ENCODE measurements at regions not wholly inside any gene's neighbourhood (a gene's known extent, or its start where the extent isn't known, plus 50 kb on each side); places are given as distances from the start of the nearest gene placed in this dataset.

- Histone ChIP-seq H3K4me3 (no peak overlapping the region), H3K4me2 (no peak overlapping the region), H3K9me3 (no peaks in the 10 kb centered on the region), H3K4me1 (no peaks in the 10 kb centered on the region), H3K27ac (no peak overlapping the region)
- ATAC-seq (no peak), DNase-seq (ENCODE audit: low read depth in 1 of 2, low spot score in 1 of 2) (no peak), FAIRE-seq (no peak)
- ChIA-PET POLR2A (no interaction called here), CTCF (interaction anchor here (0.7 kb wide), 1 partner anchor 9 kb away, joined by 3 read pairs; no protein-coding TSS in a partner anchor)
- 42% methylated on average over 3 of the region's 3 CpGs for WGBS (ENCODE audit: missing lambda C conversion rate)
- no peak for TF ChIP-seq RNF2 (IDR thresholded peaks at IDR 0.05; ENCODE audit: borderline replicate concordance, low read depth)
- no peak for TF ChIP-seq NR3C1 (IDR thresholded peaks at IDR 0.05)
- no peak for TF ChIP-seq CHD4 (IDR thresholded peaks at IDR 0.05; ENCODE audit: borderline replicate concordance)
- TF ChIP-seq PBX3 (IDR thresholded peaks at IDR 0.05) = no peak
- no peak for TF ChIP-seq ZFP36 (IDR thresholded peaks at IDR 0.05; ENCODE audit: borderline replicate concordance, partially characterized antibody)
- TF ChIP-seq FOXS1 (CRISPR knock-in tag; IDR thresholded peaks at IDR 0.05) = no peak
- TF ChIP-seq MYC (IDR thresholded peaks at IDR 0.05; ENCODE audit: borderline replicate concordance, low read length) = no peak
- no peak for TF ChIP-seq POLR2AphosphoS2 (conservative IDR thresholded peaks at IDR 0.05; ENCODE audit: low read length)
- TF ChIP-seq ZNF302 (CRISPR knock-in tag; IDR thresholded peaks at IDR 0.05) = no peak
- no peak for TF ChIP-seq NPAS2 (CRISPR knock-in tag; IDR thresholded peaks at IDR 0.05; ENCODE audit: borderline replicate concordance)
- TF ChIP-seq NFE2L2 (conservative IDR thresholded peaks at IDR 0.05; ENCODE audit: low read length) = no peak
- TF ChIP-seq CTCF (IDR thresholded peaks at IDR 0.05) = no peak
- no peak for TF ChIP-seq JUN (IDR thresholded peaks at IDR 0.05)
- no peak for TF ChIP-seq BCL3 (IDR thresholded peaks at IDR 0.05)
Observed at GRCh38 chr9:13750639-13751038, 471.1 kb upstream of the MPDZ start.

GRCh38 chr9:13750061-13750460 is 470.6 kb upstream of the MPDZ start:
- Histone ChIP-seq H3K4me1 (no peaks in the 10 kb centered on the region), H3K4me2 (no peak overlapping the region), H3K4me3 (no peak overlapping the region), H3K9me3 (no peaks in the 10 kb centered on the region), H3K27ac (no peak overlapping the region)
- no peak for TF ChIP-seq RNF2 (IDR thresholded peaks at IDR 0.05; ENCODE audit: borderline replicate concordance, low read depth)
- TF ChIP-seq BHLHE40 (IDR thresholded peaks at IDR 0.05; ENCODE audit: low read depth, low read length) = no peak
- TF ChIP-seq RAD21 (conservative IDR thresholded peaks at IDR 0.05 in 1 of 2, IDR thresholded peaks at IDR 0.05 in 1 of 2) = no peak
- TF ChIP-seq JUN (IDR thresholded peaks at IDR 0.05) = no peak
- no peak for TF ChIP-seq ZSCAN20 (CRISPR knock-in tag; IDR thresholded peaks at IDR 0.05)
- no peak for TF ChIP-seq SMC3 (IDR thresholded peaks at IDR 0.05)
- no peak for TF ChIP-seq RCOR1 (IDR thresholded peaks at IDR 0.05; ENCODE audit: low read depth, low read length)
- TF ChIP-seq CBX2 (IDR thresholded peaks at IDR 0.05; ENCODE audit: borderline replicate concordance, low read depth) = no peak
- ChIA-PET POLR2A (no interaction called here), CTCF (no interaction called here)
- 10% methylated on average over 4 of the region's 4 CpGs for WGBS (ENCODE audit: missing lambda C conversion rate)
- ATAC-seq (no peak), DNase-seq (ENCODE audit: low read depth in 1 of 2, low spot score in 1 of 2) (no peak), FAIRE-seq (no peak)

GRCh38 chr9:13746876-13747275 is 467.4 kb upstream of the MPDZ start:
- TF ChIP-seq USF2 (IDR thresholded peaks at IDR 0.05) = no peak
- no peak for TF ChIP-seq RCOR1 (IDR thresholded peaks at IDR 0.05; ENCODE audit: low read depth, low read length)
- no peak for TF ChIP-seq TFCP2L1 (CRISPR knock-in tag; IDR thresholded peaks at IDR 0.05)
- TF ChIP-seq MYC (IDR thresholded peaks at IDR 0.05; ENCODE audit: borderline replicate concordance, low read length) = no peak
- TF ChIP-seq JUN (IDR thresholded peaks at IDR 0.05) = no peak
- TF ChIP-seq ELK1 (IDR thresholded peaks at IDR 0.05; ENCODE audit: low read depth, low read length) = no peak
- no peak for TF ChIP-seq POLR2AphosphoS2 (conservative IDR thresholded peaks at IDR 0.05; ENCODE audit: low read length)
- TF ChIP-seq FOXS1 (CRISPR knock-in tag; IDR thresholded peaks at IDR 0.05) = no peak
- TF ChIP-seq NPAS2 (CRISPR knock-in tag; IDR thresholded peaks at IDR 0.05; ENCODE audit: borderline replicate concordance) = no peak
- TF ChIP-seq KDM1A (IDR thresholded peaks at IDR 0.05; ENCODE audit: low read depth) = no peak
- TF ChIP-seq KDM5A (IDR thresholded peaks at IDR 0.05) = no peak
- FAIRE-seq = no peak
- CTCF ChIA-PET = no interaction called here

More at GRCh38 chr9:13746876-13747275, 467.4 kb upstream of the MPDZ start:
- ATAC-seq (no peak), DNase-seq (ENCODE audit: low read depth in 1 of 2, low spot score in 1 of 2) (no peak)
- Histone ChIP-seq H3K4me3 (no peak overlapping the region), H3K27ac (no peak overlapping the region), H3K4me2 (no peak overlapping the region), H3K9me3 (no peaks in the 10 kb centered on the region), H3K4me1 (no peaks in the 10 kb centered on the region)
- whole genome bisulfite sequencing (ENCODE audit: missing lambda C conversion rate) = 38% methylated on average over 1 of the region's 1 CpG
- POLR2A ChIA-PET = no interaction called here

All from A549 (cell line).